ENCODE measurements at regions not wholly inside any gene's neighbourhood (a gene's known extent, or its start where the extent isn't known, plus 50 kb on each side); places are given as distances from the start of the nearest gene placed in this dataset.

DNA sequence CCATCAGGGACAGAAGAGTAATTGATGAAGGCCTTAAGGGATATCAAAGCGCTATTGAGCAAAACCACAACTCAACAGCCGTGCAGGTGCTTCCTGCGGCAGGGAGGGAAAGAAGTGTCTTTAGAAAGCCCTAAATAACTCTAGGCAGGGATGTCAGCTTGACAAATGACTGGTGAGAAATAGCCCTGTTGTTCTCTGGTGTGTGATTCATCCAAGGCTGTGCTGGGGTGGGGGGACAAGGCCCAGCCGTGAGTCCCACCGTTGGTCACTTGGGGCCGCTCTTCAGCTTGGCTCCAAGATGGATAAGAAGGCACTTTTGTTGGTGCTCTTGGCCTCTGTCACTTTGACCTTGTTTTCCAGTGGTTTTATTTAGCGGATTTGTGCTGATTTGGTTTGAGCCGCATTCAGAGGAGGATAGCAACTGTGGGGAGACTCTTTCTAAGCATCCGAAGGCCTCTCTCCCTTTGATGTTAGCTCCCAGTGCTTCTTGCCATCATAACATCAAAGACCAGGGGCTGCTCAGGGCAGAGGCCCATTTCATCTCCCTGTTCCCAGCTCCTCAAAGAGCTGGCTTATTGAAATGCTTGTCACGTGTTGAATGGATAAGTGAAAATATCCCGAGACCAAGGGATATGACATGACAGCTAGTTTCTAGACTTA lies 130.3 kb upstream of the SERP2 start:
- no peak for TF ChIP-seq TAF1 (IDR thresholded peaks at IDR 0.05; ENCODE audit: low read depth, low read length)
- no peak for TF ChIP-seq POLR2A (IDR thresholded peaks at IDR 0.05; ENCODE audit: low read depth, low read length)
- TF ChIP-seq POLR2AphosphoS5 (IDR thresholded peaks at IDR 0.05; ENCODE audit: low read depth, low read length) = no peak
- TF ChIP-seq SPI1 (IDR thresholded peaks at IDR 0.05; ENCODE audit: low read depth, low read length) = no peak
- no peak for TF ChIP-seq POU2F2 (IDR thresholded peaks at IDR 0.05; ENCODE audit: low read depth, low read length)
- TF ChIP-seq PAX5 (IDR thresholded peaks at IDR 0.05; ENCODE audit: insufficient read depth, low read length, severe bottlenecking) = no peak
